ENCODE measurements at regions not wholly inside any gene's neighbourhood (a gene's known extent, or its start where the extent isn't known, plus 50 kb on each side); places are given as distances from the start of the nearest gene placed in this dataset.
A peak's percentile ranks its signal among the peaks of the same experiment; 100 is the strongest.

DNA sequence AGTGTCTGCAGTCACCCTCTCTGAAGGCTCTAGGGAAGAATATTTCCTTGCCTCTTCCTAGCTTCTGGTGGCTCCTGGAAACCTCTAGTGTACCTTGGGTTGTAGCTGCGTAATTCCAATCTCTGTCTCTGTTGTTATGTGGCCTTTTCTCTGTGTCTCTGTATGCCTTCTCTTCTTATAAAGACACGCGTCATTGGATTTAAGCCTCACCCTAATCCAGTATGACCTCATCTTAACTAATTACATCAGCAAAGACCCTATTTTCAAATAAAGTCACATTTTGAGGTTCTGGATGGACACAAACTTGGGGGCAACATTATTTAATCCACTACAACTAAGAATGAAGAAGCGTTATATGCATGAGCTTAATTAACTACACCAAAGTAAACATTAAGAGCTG lies 111.4 kb upstream of the ZNF184 start:
- no peaks in the 10 kb centered on the region for H3K36me3 ChIP-seq (ENCODE audit: control insufficient read depth, insufficient read depth, low read length)
- no peak overlapping the region for H3K27ac ChIP-seq (ENCODE audit: insufficient read depth, low read length)
- no peak overlapping the region for H3K4me2 ChIP-seq (ENCODE audit: extremely low read depth, insufficient read depth, low read length)
- H3K4me1 ChIP-seq (ENCODE audit: control insufficient read depth, extremely low read depth, insufficient read depth, low read length) = no peaks in the 10 kb centered on the region
- no peaks in the 10 kb centered on the region for H3K27me3 ChIP-seq (ENCODE audit: control insufficient read depth, insufficient read depth, low read length)
- DNase-seq (ENCODE audit: low read depth in 2 of 2) = no peak
- H2AFZ ChIP-seq (ENCODE audit: low read length) = no peak overlapping the region
- H4K20me1 ChIP-seq (ENCODE audit: control insufficient read depth, extremely low read depth, insufficient read depth, low read length) = no peaks in the 10 kb centered on the region
- H3K79me2 ChIP-seq (ENCODE audit: control insufficient read depth, insufficient read depth, low read length) = no peaks in the 10 kb centered on the region
- H3K4me3 ChIP-seq (replicated peaks in 1 of 4; ENCODE audit: control extremely low read depth in 1 of 4, insufficient read depth in 1 of 4, low read depth in 3 of 4, low read length in 4 of 4) = no peak overlapping the region
- H3K9me3 ChIP-seq (ENCODE audit: control insufficient read depth, insufficient read depth, low read depth, low read length) = no peaks in the 10 kb centered on the region
- H3K9ac ChIP-seq (ENCODE audit: insufficient read depth, low read length) = no peak overlapping the region
- no peak for TF ChIP-seq EZH2 (IDR thresholded peaks at IDR 0.05; ENCODE audit: low read length, missing control alignments)
- TF ChIP-seq, protein P1, sequence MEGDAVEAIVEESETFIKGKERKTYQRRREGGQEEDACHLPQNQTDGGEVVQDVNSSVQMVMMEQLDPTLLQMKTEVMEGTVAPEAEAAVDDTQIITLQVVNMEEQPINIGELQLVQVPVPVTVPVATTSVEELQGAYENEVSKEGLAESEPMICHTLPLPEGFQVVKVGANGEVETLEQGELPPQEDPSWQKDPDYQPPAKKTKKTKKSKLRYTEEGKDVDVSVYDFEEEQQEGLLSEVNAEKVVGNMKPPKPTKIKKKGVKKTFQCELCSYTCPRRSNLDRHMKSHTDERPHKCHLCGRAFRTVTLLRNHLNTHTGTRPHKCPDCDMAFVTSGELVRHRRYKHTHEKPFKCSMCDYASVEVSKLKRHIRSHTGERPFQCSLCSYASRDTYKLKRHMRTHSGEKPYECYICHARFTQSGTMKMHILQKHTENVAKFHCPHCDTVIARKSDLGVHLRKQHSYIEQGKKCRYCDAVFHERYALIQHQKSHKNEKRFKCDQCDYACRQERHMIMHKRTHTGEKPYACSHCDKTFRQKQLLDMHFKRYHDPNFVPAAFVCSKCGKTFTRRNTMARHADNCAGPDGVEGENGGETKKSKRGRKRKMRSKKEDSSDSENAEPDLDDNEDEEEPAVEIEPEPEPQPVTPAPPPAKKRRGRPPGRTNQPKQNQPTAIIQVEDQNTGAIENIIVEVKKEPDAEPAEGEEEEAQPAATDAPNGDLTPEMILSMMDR (conservative IDR thresholded peaks at IDR 0.05 in 1 of 2, IDR thresholded peaks at IDR 0.05 in 1 of 2; ENCODE audit: low read depth in 1 of 2, low read length in 2 of 2) = no peak

DNA sequence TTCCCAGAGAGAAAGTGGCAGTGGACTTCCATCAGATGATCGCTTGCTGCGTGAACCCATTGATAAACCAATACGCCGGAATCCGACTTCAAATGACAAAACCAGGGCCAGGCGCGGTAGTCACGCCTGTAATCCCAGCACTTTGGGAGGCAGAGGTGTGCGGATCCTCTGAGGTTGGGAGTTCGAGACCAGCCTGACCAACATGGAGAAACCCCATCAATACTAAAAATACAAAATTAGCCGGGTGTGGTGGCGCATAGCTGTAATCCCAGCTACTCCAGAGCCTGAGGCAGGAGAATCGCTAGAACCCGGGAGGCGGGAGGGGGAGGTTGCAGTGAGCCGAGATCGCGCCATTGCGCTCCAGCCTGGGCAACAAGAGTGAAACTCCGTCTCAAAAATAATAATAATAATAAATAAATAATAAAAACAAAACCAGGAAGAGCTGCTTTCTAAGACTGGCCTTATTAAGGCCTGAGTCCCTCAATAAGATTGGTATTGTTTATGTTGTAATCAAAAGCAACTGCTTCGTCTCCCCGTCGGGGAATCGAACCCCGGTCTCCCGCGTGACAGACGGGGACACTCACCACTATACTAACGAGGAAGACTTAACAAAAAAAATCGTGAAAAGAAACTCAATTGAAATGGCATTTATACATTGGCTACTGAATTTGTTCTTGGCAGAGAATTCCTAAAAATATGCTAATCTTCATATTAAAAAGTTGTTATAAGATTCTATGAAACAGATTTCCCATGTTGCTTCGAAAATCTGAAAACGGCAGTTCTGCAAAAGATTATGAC lies 110.2 kb upstream of the ZNF184 start:
- H3K9me3 ChIP-seq (ENCODE audit: control insufficient read depth, insufficient read depth, low read depth, low read length) = no peaks in the 10 kb centered on the region
- TF ChIP-seq EZH2 (IDR thresholded peaks at IDR 0.05; ENCODE audit: low read length, missing control alignments) = no peak
- TF ChIP-seq, protein P1 (conservative IDR thresholded peaks at IDR 0.05 in 1 of 2, IDR thresholded peaks at IDR 0.05 in 1 of 2; ENCODE audit: low read depth in 1 of 2, low read length in 2 of 2) = no peak
- no peaks in the 10 kb centered on the region for H3K27me3 ChIP-seq (ENCODE audit: control insufficient read depth, insufficient read depth, low read length)
- no peak overlapping the region for H3K27ac ChIP-seq (ENCODE audit: insufficient read depth, low read length)
- no peak overlapping the region for H2AFZ ChIP-seq (ENCODE audit: low read length)
- no peaks in the 10 kb centered on the region for H4K20me1 ChIP-seq (ENCODE audit: control insufficient read depth, extremely low read depth, insufficient read depth, low read length)
- H3K4me3 ChIP-seq (replicated peaks in 1 of 4; ENCODE audit: control extremely low read depth in 1 of 4, insufficient read depth in 1 of 4, low read depth in 3 of 4, low read length in 4 of 4) = peak overlapping the region in 2 of 4 experiments; percentile 11 to 25
- peak; percentile 60 to 72 for DNase-seq (ENCODE audit: low read depth in 2 of 2)
- H3K36me3 ChIP-seq (ENCODE audit: control insufficient read depth, insufficient read depth, low read length) = no peaks in the 10 kb centered on the region
- no peak overlapping the region for H3K4me2 ChIP-seq (ENCODE audit: extremely low read depth, insufficient read depth, low read length)
- no peaks in the 10 kb centered on the region for H3K4me1 ChIP-seq (ENCODE audit: control insufficient read depth, extremely low read depth, insufficient read depth, low read length)
- H3K9ac ChIP-seq (ENCODE audit: insufficient read depth, low read length) = no peak overlapping the region
- H3K79me2 ChIP-seq (ENCODE audit: control insufficient read depth, insufficient read depth, low read length) = no peaks in the 10 kb centered on the region

DNA sequence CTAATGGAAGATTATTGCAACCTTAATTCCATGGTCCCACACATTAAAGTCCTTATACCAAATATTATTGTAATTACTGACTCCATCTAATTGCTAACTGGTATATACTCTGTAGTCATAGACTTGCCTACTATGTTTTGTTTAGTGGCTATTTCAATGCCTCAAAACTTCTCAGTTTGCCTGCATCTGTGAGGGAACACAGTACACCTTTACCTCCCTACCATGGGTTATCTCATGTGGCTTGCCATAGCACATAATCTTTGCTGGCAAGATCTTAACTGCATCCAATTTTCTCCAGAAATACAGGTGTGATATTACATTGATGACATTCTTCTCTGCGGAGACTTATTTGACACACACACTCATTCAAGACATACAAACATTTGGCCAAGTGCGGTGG lies 107.1 kb upstream of the ZNF184 start:
- H3K79me2 ChIP-seq (ENCODE audit: control insufficient read depth, insufficient read depth, low read length) = no peaks in the 10 kb centered on the region
- H3K9me3 ChIP-seq (ENCODE audit: control insufficient read depth, insufficient read depth, low read depth, low read length) = no peaks in the 10 kb centered on the region
- no peak overlapping the region for H3K4me3 ChIP-seq (replicated peaks in 1 of 4; ENCODE audit: control extremely low read depth in 1 of 4, insufficient read depth in 1 of 4, low read depth in 3 of 4, low read length in 4 of 4)
- H3K4me1 ChIP-seq (ENCODE audit: control insufficient read depth, extremely low read depth, insufficient read depth, low read length) = no peaks in the 10 kb centered on the region
- no peaks in the 10 kb centered on the region for H4K20me1 ChIP-seq (ENCODE audit: control insufficient read depth, extremely low read depth, insufficient read depth, low read length)
- H3K4me2 ChIP-seq (ENCODE audit: extremely low read depth, insufficient read depth, low read length) = no peak overlapping the region
- H3K36me3 ChIP-seq (ENCODE audit: control insufficient read depth, insufficient read depth, low read length) = no peaks in the 10 kb centered on the region
- no peak overlapping the region for H3K27ac ChIP-seq (ENCODE audit: insufficient read depth, low read length)
- H2AFZ ChIP-seq (ENCODE audit: low read length) = no peak overlapping the region
- DNase-seq (ENCODE audit: low read depth in 2 of 2) = no peak
- no peak overlapping the region for H3K9ac ChIP-seq (ENCODE audit: insufficient read depth, low read length)
- TF ChIP-seq EZH2 (IDR thresholded peaks at IDR 0.05; ENCODE audit: low read length, missing control alignments) = no peak
- TF ChIP-seq, protein P1 (conservative IDR thresholded peaks at IDR 0.05 in 1 of 2, IDR thresholded peaks at IDR 0.05 in 1 of 2; ENCODE audit: low read depth in 1 of 2, low read length in 2 of 2) = no peak
- H3K27me3 ChIP-seq (ENCODE audit: control insufficient read depth, insufficient read depth, low read length) = no peaks in the 10 kb centered on the region
